PC-3 (cell line): ENCODE measurements at regions not wholly inside any gene's neighbourhood (a gene's known extent, or its start where the extent isn't known, plus 50 kb on each side); places are given as distances from the start of the nearest gene placed in this dataset.

Experiments used
- ATAC-seq: fragments of 200-7000 bp; cut with Tn5 transposase; 2 replicates; pipeline ENCODE4 v1.9.1; 2020; ENCODE audit warnings: mild to moderate bottlenecking, moderate library complexity
- BruUV-seq: library from RNA; stranded (reverse); fragments of 400-500 nt; replicated peaks from 2 replicates; lab custom pipeline; 2021; lab: Mats Ljungman, UMichigan
- CTCF ChIA-PET: fragments of 300-600 bp; sonication (Branson Sonifier 250); formaldehyde crosslinking; loops from one replicate; lab custom pipeline; 2022; ENCODE audit warnings: antibody characterized with exemption; lab: Charles Lee
- POLR2A ChIA-PET: fragments of 300-600 bp; sonication (Branson Sonifier 250); formaldehyde crosslinking; loops from one replicate; lab custom pipeline; 2022; ENCODE audit warnings: antibody characterized with exemption; ENCODE audit not compliant: unreplicated experiment; lab: Charles Lee
- DNase-seq: peaks from one replicate; pipeline ENCODE4 v3.0.0-alpha.2; 2015
- H2AFZ ChIP-seq: fragments of 300-600 bp; sonication (generic); 2 replicates; pipeline ENCODE4 v1.6.0; 2016; ENCODE audit warnings: antibody characterized with exemption, low read length
- H3F3A ChIP-seq: fragments of 300-600 bp; sonication (generic); one replicate; pipeline ENCODE4 v1.6.0; 2017; ENCODE audit warnings: antibody characterized with exemption, low read length, control low read depth, mild to moderate bottlenecking; ENCODE audit not compliant: unreplicated experiment
- H3K27ac ChIP-seq: fragments of 300-600 bp; sonication (generic); 2 replicates; pipeline ENCODE4 v1.5.1; 2016; ENCODE audit warnings: mild to moderate bottlenecking, low read length
- H3K27me3 ChIP-seq: fragments of 300-600 bp; sonication (generic); 2 replicates; pipeline ENCODE4 v1.6.1; 2016; ENCODE audit warnings: low read length, mixed read lengths
- H3K36me3 ChIP-seq: fragments of 300-600 bp; sonication (generic); 2 replicates; pipeline ENCODE4 v1.6.1; 2016; ENCODE audit warnings: low read depth, mixed run types, low read length, mixed read lengths
- H3K4me1 ChIP-seq: fragments of 300-600 bp; sonication (generic); 2 replicates; pipeline ENCODE4 v1.5.1; 2016; ENCODE audit warnings: low read length; ENCODE audit not compliant: insufficient read depth
- H3K4me2 ChIP-seq: fragments of 300-600 bp; sonication (generic); 2 replicates; pipeline ENCODE4 v1.6.0; 2016; ENCODE audit warnings: low read length
- H3K4me3 ChIP-seq: fragments of 300-600 bp; sonication (generic); 2 replicates; pipeline ENCODE4 v1.5.1; 2016; ENCODE audit warnings: mild to moderate bottlenecking, low read length, mixed read lengths
- H3K79me2 ChIP-seq: fragments of 300-600 bp; sonication (generic); 2 replicates; pipeline ENCODE4 v1.6.1; 2017; ENCODE audit warnings: low read length, mixed read lengths
- H3K9ac ChIP-seq: fragments of 300-600 bp; sonication (generic); 2 replicates; pipeline ENCODE4 v1.6.0; 2016; ENCODE audit warnings: mild to moderate bottlenecking, low read length
- H3K9me2 ChIP-seq: fragments of 300-600 bp; sonication (generic); replicated peaks from 2 replicates; pipeline ENCODE4 v1.6.1; 2016; ENCODE audit warnings: mixed run types, low read length, mixed read lengths
- H3K9me3 ChIP-seq: fragments of 300-600 bp; sonication (generic); 2 replicates; pipeline ENCODE4 v1.6.1; 2016; ENCODE audit warnings: low read length, mixed read lengths
- H4K20me1 ChIP-seq: fragments of 300-600 bp; sonication (generic); 2 replicates; pipeline ENCODE4 v1.6.1; 2016; ENCODE audit warnings: low read length, mixed read lengths
- EZH2 ChIP-seq: fragments of 300-600 bp; sonication (generic); IDR thresholded peaks from one replicate; pipeline ENCODE4 v1.6.1; 2017; ENCODE audit warnings: antibody characterized with exemption, mild to moderate bottlenecking, low read length; ENCODE audit not compliant: unreplicated experiment
- EZH2phosphoT487 ChIP-seq: fragments of 300-600 bp; sonication (generic); IDR thresholded peaks from 2 replicates; pipeline ENCODE4 v1.6.1; 2018; ENCODE audit warnings: mild to moderate bottlenecking, antibody characterized with exemption, low read length, borderline replicate concordance
- intact Hi-C: fragments of 100-400 bp; cut with micrococcal nuclease; formaldehyde crosslinking; loops from 2 replicates; pipeline ENCODE4 v1.9.0; 2023
- TF ChIP-seq, protein P1 (sequence below): fragments of 300-600 bp; sonication (generic); conservative IDR thresholded peaks from 2 replicates; pipeline ENCODE4 v1.5.1; 2017; ENCODE audit warnings: antibody characterized with exemption, low read depth, mild to moderate bottlenecking, low read length

DNA sequence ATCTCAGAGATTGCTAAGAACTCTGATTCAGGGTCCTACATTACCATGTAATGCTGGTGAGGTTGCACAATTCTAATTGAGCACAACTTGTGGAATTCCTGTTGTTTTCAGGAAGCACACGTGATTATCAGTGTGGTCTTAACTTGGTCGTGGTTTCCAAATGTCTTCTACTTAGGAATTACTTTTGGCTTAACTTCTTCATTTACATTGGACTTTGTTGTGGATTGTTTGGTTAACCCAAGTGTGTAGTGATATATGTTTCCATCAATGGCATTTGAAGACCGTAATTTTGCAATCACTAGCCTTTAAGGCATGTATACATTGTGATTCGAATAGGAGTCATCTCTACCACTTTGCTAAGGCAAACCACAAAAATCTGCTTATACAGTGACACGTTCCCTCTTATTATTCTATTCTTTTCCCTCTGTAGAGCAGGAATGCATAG is 373.3 kb downstream of the IRS1 start:
- Histone ChIP-seq H3K36me3 (no peaks in the 10 kb centered on the region), H3K4me2 (peak overlapping the region; percentile 80), H3K9me2 (no peaks in the 10 kb centered on the region), H3K79me2 (no peaks in the 10 kb centered on the region; the same call in 1 of the 2 replicates), H3K4me3 (no peak overlapping the region), H3F3A (peaks cover 18% of the 10 kb centered on the region), H3K4me1 (peaks cover 59% of the 10 kb centered on the region), H4K20me1 (no peaks in the 10 kb centered on the region), H3K9me3 (no peaks in the 10 kb centered on the region), H2AFZ (no peak overlapping the region), H3K9ac (peak overlapping the region; percentile 53; the same call in 1 of the 2 replicates), H3K27me3 (no peaks in the 10 kb centered on the region), H3K27ac (peak overlapping the region; percentile 95)
- peak; percentile 57 for ATAC-seq
- no TSS peak for BruUV-seq
- TF ChIP-seq, protein P1, sequence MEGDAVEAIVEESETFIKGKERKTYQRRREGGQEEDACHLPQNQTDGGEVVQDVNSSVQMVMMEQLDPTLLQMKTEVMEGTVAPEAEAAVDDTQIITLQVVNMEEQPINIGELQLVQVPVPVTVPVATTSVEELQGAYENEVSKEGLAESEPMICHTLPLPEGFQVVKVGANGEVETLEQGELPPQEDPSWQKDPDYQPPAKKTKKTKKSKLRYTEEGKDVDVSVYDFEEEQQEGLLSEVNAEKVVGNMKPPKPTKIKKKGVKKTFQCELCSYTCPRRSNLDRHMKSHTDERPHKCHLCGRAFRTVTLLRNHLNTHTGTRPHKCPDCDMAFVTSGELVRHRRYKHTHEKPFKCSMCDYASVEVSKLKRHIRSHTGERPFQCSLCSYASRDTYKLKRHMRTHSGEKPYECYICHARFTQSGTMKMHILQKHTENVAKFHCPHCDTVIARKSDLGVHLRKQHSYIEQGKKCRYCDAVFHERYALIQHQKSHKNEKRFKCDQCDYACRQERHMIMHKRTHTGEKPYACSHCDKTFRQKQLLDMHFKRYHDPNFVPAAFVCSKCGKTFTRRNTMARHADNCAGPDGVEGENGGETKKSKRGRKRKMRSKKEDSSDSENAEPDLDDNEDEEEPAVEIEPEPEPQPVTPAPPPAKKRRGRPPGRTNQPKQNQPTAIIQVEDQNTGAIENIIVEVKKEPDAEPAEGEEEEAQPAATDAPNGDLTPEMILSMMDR: no peak
- TF ChIP-seq EZH2 (no peak), EZH2phosphoT487 (no peak)
- intact Hi-C loops: loop anchor here (2.0 to 10.0 kb wide), 8 partner anchors 22 to 534 kb away; no protein-coding TSS in a partner anchor
- ChIA-PET CTCF (interaction anchor here (0.7 kb wide), 1 partner anchor 211 kb away, joined by 9 read pairs; no protein-coding TSS in a partner anchor), POLR2A (no interaction called here)
- peak; percentile 97 for DNase-seq

DNA sequence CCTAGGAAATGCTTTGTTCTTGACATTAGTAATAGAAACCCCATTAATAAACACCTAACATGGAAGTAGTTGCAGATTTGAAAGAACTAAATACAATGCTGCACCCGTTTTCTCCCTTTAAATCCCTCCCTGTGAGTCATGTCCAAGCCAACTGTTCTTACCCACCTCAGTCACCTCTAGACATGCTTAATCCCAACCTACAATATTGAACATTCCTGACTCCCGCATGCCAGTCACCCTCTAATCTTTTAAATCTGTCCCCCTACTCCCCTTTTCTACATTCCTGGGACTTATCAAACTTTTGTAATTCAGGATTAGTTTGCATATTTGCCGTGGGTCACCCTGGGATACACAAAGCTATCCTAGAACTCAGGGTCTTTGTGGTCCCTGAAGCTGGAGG is 374.6 kb downstream of the IRS1 start:
- Histone ChIP-seq H3K4me2 (peak overlapping the region; percentile 80), H2AFZ (no peak overlapping the region), H3K9me2 (no peaks in the 10 kb centered on the region), H3K79me2 (no peaks in the 10 kb centered on the region; the same call in 1 of the 2 replicates), H3K27ac (peak overlapping the region; percentile 95), H3K9me3 (no peaks in the 10 kb centered on the region), H3K4me3 (no peak overlapping the region), H3K4me1 (peaks cover 57% of the 10 kb centered on the region), H4K20me1 (no peaks in the 10 kb centered on the region), H3F3A (peaks cover 18% of the 10 kb centered on the region), H3K9ac (no peak overlapping the region), H3K27me3 (no peaks in the 10 kb centered on the region), H3K36me3 (no peaks in the 10 kb centered on the region)
- DNase-seq: peak; percentile 77
- intact Hi-C loops: loop anchor here (5.0 to 10.0 kb wide), 7 partner anchors 137 to 533 kb away; no protein-coding TSS in a partner anchor
- ChIA-PET POLR2A (no interaction called here), CTCF (no interaction called here)
- BruUV-seq: no TSS peak
- no peak for ATAC-seq
- TF ChIP-seq EZH2phosphoT487: no peak
- TF ChIP-seq, protein P1: no peak
- no peak for TF ChIP-seq EZH2

DNA sequence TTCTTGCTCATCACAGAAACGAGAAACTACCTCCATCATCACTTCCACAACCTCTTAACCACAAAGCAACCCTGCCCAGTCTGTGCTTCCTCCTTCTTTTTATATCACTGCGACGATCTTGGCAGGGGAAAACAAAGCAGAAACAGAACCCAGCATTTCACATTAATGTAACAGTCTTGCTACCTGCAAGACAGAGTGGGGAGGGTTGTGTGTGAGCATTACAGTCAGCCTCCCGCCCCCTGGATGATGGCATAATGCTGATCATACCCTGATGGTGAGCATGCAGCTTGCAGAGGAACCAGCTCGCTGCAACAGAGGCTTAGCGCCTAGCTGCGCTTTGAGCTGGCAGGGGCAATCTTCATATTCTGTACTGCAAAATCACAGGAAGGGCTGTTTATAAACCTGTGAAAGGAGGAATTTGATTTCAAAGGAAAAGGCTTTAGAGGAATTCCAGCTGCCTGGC is 376.1 kb downstream of the IRS1 start:
- no peaks in the 10 kb centered on the region for H3K36me3 ChIP-seq
- H3K27me3 ChIP-seq: no peaks in the 10 kb centered on the region
- ChIA-PET POLR2A (interaction anchor here (0.5 kb wide), 1 partner anchor 229 kb away, joined by 3 read pairs; no protein-coding TSS in a partner anchor), CTCF (no interaction called here)
- intact Hi-C loops: loop anchor here (1.0 to 10.0 kb wide), 4 partner anchors 12 to 227 kb away; no protein-coding TSS in a partner anchor
- no peaks in the 10 kb centered on the region for H3K9me3 ChIP-seq
- peak overlapping the region; percentile 80 for H3K4me2 ChIP-seq
- TF ChIP-seq EZH2 (no peak), EZH2phosphoT487 (no peak)
- TF ChIP-seq, protein P1: no peak
- H2AFZ ChIP-seq: peak overlapping the region; percentile 42
- no peaks in the 10 kb centered on the region for H3K9me2 ChIP-seq
- H3K79me2 ChIP-seq: no peaks in the 10 kb centered on the region; the same call in 1 of the 2 replicates
- peak overlapping the region; percentile 95 for H3K27ac ChIP-seq
- peak overlapping the region; percentile 33; the same call in 1 of the 2 replicates for H3K4me3 ChIP-seq
- peak; percentile 80 for DNase-seq
- BruUV-seq: no TSS peak
- H3F3A ChIP-seq: peaks cover 18% of the 10 kb centered on the region
- H4K20me1 ChIP-seq: no peaks in the 10 kb centered on the region
- peaks cover 56% of the 10 kb centered on the region for H3K4me1 ChIP-seq
- H3K9ac ChIP-seq: peak overlapping the region; percentile 35
- peak; percentile 31 for ATAC-seq
